HG03103 (cell line): ENCODE measurements at regions not wholly inside any gene's neighbourhood (a gene's known extent, or its start where the extent isn't known, plus 50 kb on each side); places are given as distances from the start of the nearest gene placed in this dataset.
"Not testable (repeated sequence)": the region's sequence is repeated elsewhere in the genome, so short reads cannot be mapped to it uniquely, and the experiment has no call there.

Experiments used
- ATAC-seq: cut with Tn5 transposase; IDR thresholded peaks from one replicate; pipeline ENCODE4 v1.9.1; 2021; ENCODE audit warnings: low read depth; ENCODE audit not compliant: unreplicated experiment

- no peak for ATAC-seq
Observed at GRCh38 chr2:192591617-192592016, 396.9 kb upstream of the TMEFF2 start.

GRCh38 chr2:192585418-192585817 lies 390.7 kb upstream of the TMEFF2 start:
- no peak for ATAC-seq

- no peak for ATAC-seq
Observed at GRCh38 chr2:192584976-192585375, 390.2 kb upstream of the TMEFF2 start.

GRCh38 chr2:192579965-192580700 lies 385.4 kb upstream of the TMEFF2 start:
- ATAC-seq: no peak

GRCh38 chr2:192578780-192579179 lies 384.0 kb upstream of the TMEFF2 start:
- no peak for ATAC-seq

- ATAC-seq: no peak
Observed at GRCh38 chr2:192577706-192578105, 383.0 kb upstream of the TMEFF2 start.

GRCh38 chr2:192574552-192574951 lies 379.8 kb upstream of the TMEFF2 start:
- no peak for ATAC-seq

GRCh38 chr2:192571636-192572035 lies 376.9 kb upstream of the TMEFF2 start:
- ATAC-seq: no peak

GRCh38 chr2:192570788-192571187 lies 376.1 kb upstream of the TMEFF2 start:
- no peak for ATAC-seq

GRCh38 chr2:192566863-192567262 lies 372.1 kb upstream of the TMEFF2 start:
- no peak for ATAC-seq

- ATAC-seq: no peak
Observed at GRCh38 chr2:192560326-192560725, 365.6 kb upstream of the TMEFF2 start.

- no peak for ATAC-seq
Observed at GRCh38 chr2:192559587-192559986, 364.9 kb upstream of the TMEFF2 start.

- no peak for ATAC-seq
Observed at GRCh38 chr2:192558637-192559036, 363.9 kb upstream of the TMEFF2 start.

GRCh38 chr2:192555740-192556139 lies 361.0 kb upstream of the TMEFF2 start:
- ATAC-seq: no peak

- ATAC-seq: no peak
Observed at GRCh38 chr2:192551760-192552159, 357.0 kb upstream of the TMEFF2 start.

- ATAC-seq: no peak
Observed at GRCh38 chr2:192546565-192546964, 351.8 kb upstream of the TMEFF2 start.

- ATAC-seq: no peak
Observed at GRCh38 chr2:192544371-192544955, 349.7 kb upstream of the TMEFF2 start.

- ATAC-seq: not testable (repeated sequence)
Observed at GRCh38 chr2:192542148-192543066, 347.7 kb upstream of the TMEFF2 start.

GRCh38 chr2:192539306-192539705 lies 344.6 kb upstream of the TMEFF2 start:
- ATAC-seq: no peak

GRCh38 chr2:192536922-192537624 lies 342.3 kb upstream of the TMEFF2 start:
- no peak for ATAC-seq
